ENCODE measurements at regions not wholly inside any gene's neighbourhood (a gene's known extent, or its start where the extent isn't known, plus 50 kb on each side); places are given as distances from the start of the nearest gene placed in this dataset.

GRCh38 chr22:34055525-34056200, 135.4 kb upstream of the LARGE1 start:
- DNase-seq: no peak

GRCh38 chr22:34057726-34058125, 137.4 kb upstream of the LARGE1 start:
- no peak for DNase-seq

GRCh38 chr22:34064696-34065095, 144.4 kb upstream of the LARGE1 start:
- DNase-seq: no peak

GRCh38 chr22:34067031-34067430, 146.8 kb upstream of the LARGE1 start:
- no peak for DNase-seq

GRCh38 chr22:34068001-34068400, 147.7 kb upstream of the LARGE1 start:
- no peak for DNase-seq

GRCh38 chr22:34070051-34070450, 149.8 kb upstream of the LARGE1 start:
- no peak for DNase-seq

- no peak for DNase-seq
These were observed 150.3 kb upstream of the LARGE1 start for GRCh38 chr22:34070531-34070930.

- DNase-seq: no peak
These were observed 152.3 kb upstream of the LARGE1 start for GRCh38 chr22:34072585-34072984.

GRCh38 chr22:34080433-34080832, 160.2 kb upstream of the LARGE1 start:
- DNase-seq: no peak

- DNase-seq: no peak
These were observed 176.5 kb upstream of the LARGE1 start for GRCh38 chr22:34096770-34097169.

- no peak for DNase-seq
These were observed 179.0 kb upstream of the LARGE1 start for GRCh38 chr22:34099278-34099677.

GRCh38 chr22:34102633-34103032, 182.4 kb upstream of the LARGE1 start:
- no peak for DNase-seq

GRCh38 chr22:34105461-34106062, 185.3 kb upstream of the LARGE1 start:
- peak; percentile 8 for DNase-seq

- DNase-seq: no peak
These were observed 187.9 kb upstream of the LARGE1 start for GRCh38 chr22:34108168-34108567.

GRCh38 chr22:34111210-34111824, 191.0 kb upstream of the LARGE1 start:
- DNase-seq: peak; percentile 10

GRCh38 chr22:34113381-34113780, 193.1 kb upstream of the LARGE1 start:
- no peak for DNase-seq

- DNase-seq: no peak
These were observed 194.1 kb upstream of the LARGE1 start for GRCh38 chr22:34114406-34114805.

- no peak for DNase-seq
These were observed 195.4 kb upstream of the LARGE1 start for GRCh38 chr22:34115722-34116121.

- no peak for DNase-seq
These were observed 195.8 kb upstream of the LARGE1 start for GRCh38 chr22:34116126-34116525.

- DNase-seq: no peak
These were observed 201.8 kb upstream of the LARGE1 start for GRCh38 chr22:34122042-34122441.

- no peak for DNase-seq
These were observed 209.6 kb upstream of the LARGE1 start for GRCh38 chr22:34129691-34130486.

- no peak for DNase-seq
These were observed 215.5 kb upstream of the LARGE1 start for GRCh38 chr22:34135749-34136148.

- DNase-seq: no peak
These were observed 229.7 kb upstream of the LARGE1 start for GRCh38 chr22:34150023-34150422.

GRCh38 chr22:34159491-34159890, 239.2 kb upstream of the LARGE1 start:
- DNase-seq: no peak

Measured in stimulated activated CD4-positive, alpha-beta T cell treated with anti-CD3 and anti-CD28 coated beads, Interleukin-4, amount 100 ng/mL, for 24 hours (primary cell).